ENCODE measurements at regions not wholly inside any gene's neighbourhood (a gene's known extent, or its start where the extent isn't known, plus 50 kb on each side); places are given as distances from the start of the nearest gene placed in this dataset.
A peak's percentile ranks its signal among the peaks of the same experiment; 100 is the strongest.

DNA sequence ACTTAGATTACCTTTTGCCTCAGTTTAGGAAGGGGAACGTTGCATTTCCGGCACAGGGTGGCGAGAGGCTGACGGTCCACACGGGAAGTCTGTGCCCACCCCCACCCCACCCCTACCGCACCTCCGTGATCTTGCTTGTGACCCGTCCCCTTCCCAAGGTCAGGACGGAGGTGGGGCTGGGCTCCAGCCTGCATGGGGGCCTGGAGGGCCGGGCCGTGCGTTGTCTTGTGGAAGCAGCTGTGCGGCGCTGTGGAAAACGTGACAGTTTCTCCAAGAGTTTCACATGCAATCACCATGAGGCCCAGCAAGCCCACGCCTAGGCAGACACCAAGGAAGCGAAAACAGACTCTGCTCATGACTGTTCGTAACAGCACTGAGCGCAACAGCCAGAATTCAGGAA lies 76.8 kb upstream of the HDAC4 start:
- H3K9me3 ChIP-seq = no peaks in the 10 kb centered on the region
- DNase-seq (ENCODE audit: low spot score in 2 of 2) = no peak
- no peak overlapping the region for H3K27ac ChIP-seq
- H3K36me3 ChIP-seq = no peaks in the 10 kb centered on the region
- TF ChIP-seq, protein P1, sequence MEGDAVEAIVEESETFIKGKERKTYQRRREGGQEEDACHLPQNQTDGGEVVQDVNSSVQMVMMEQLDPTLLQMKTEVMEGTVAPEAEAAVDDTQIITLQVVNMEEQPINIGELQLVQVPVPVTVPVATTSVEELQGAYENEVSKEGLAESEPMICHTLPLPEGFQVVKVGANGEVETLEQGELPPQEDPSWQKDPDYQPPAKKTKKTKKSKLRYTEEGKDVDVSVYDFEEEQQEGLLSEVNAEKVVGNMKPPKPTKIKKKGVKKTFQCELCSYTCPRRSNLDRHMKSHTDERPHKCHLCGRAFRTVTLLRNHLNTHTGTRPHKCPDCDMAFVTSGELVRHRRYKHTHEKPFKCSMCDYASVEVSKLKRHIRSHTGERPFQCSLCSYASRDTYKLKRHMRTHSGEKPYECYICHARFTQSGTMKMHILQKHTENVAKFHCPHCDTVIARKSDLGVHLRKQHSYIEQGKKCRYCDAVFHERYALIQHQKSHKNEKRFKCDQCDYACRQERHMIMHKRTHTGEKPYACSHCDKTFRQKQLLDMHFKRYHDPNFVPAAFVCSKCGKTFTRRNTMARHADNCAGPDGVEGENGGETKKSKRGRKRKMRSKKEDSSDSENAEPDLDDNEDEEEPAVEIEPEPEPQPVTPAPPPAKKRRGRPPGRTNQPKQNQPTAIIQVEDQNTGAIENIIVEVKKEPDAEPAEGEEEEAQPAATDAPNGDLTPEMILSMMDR (IDR thresholded peaks at IDR 0.05) = no peak
- no peak for TF ChIP-seq EP300 (IDR thresholded peaks at IDR 0.05)
- no peak for TF ChIP-seq POLR2AphosphoS5 (IDR thresholded peaks at IDR 0.05)
- no peak for TF ChIP-seq POLR2A (IDR thresholded peaks at IDR 0.05)
- H3K27me3 ChIP-seq = no peaks in the 10 kb centered on the region
- no peaks in the 10 kb centered on the region for H3K4me1 ChIP-seq
- no peak overlapping the region for H3K4me3 ChIP-seq
- WGBS = 93% methylated on average over 19 of the region's 19 CpGs

DNA sequence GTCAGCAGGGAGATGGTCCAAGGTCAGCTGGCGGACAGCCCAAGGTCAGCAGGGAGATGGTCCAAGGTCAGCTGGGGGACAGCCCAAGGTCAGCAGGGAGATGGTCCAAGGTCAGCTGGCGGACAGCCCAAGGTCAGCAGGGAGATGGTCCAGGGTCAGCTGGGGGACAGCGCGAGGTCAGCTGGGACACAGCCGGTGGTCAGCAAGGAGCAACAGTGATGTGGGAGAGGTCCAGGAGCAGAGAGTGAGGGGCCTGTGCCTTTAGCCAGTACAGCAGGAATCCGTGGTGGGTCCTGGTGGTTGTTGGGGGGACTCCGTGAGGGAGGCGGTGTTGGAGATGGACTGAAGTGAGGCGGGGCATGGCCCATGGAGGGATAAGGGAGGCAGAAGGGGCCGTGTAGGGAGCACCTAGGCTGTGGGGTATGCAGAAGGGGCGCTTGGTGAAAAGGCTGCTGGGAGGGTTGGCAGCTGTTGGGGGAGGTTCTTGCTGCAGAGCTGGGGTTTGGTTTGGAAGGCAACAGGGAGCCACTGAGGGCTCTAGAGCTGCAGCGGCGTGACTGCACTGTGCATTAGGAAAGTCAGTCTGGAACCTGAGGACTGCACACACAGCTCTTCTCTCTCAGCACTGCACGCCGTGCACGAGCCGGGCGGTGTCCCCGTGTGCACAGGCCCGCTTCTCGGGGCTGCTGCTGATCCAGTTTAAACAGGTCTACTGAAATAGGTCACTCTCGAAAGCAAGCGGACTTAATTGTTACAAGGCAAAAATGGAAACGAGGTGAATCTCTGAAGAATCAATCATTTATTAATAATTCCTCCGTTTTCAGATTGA lies 76.2 kb upstream of the HDAC4 start:
- 90% methylated on average over 24 of the region's 25 CpGs for WGBS
- no peaks in the 10 kb centered on the region for H3K27me3 ChIP-seq
- H3K4me1 ChIP-seq = no peaks in the 10 kb centered on the region
- TF ChIP-seq POLR2AphosphoS5 (IDR thresholded peaks at IDR 0.05) = no peak
- no peak for TF ChIP-seq EP300 (IDR thresholded peaks at IDR 0.05)
- TF ChIP-seq, protein P1 (IDR thresholded peaks at IDR 0.05) = no peak
- no peak for TF ChIP-seq POLR2A (IDR thresholded peaks at IDR 0.05)
- H3K36me3 ChIP-seq = no peaks in the 10 kb centered on the region
- DNase-seq (ENCODE audit: low spot score in 2 of 2) = peak in 1 of 2 donors; percentile 49
- no peak overlapping the region for H3K27ac ChIP-seq
- H3K9me3 ChIP-seq = no peaks in the 10 kb centered on the region
- H3K4me3 ChIP-seq = no peak overlapping the region

DNA sequence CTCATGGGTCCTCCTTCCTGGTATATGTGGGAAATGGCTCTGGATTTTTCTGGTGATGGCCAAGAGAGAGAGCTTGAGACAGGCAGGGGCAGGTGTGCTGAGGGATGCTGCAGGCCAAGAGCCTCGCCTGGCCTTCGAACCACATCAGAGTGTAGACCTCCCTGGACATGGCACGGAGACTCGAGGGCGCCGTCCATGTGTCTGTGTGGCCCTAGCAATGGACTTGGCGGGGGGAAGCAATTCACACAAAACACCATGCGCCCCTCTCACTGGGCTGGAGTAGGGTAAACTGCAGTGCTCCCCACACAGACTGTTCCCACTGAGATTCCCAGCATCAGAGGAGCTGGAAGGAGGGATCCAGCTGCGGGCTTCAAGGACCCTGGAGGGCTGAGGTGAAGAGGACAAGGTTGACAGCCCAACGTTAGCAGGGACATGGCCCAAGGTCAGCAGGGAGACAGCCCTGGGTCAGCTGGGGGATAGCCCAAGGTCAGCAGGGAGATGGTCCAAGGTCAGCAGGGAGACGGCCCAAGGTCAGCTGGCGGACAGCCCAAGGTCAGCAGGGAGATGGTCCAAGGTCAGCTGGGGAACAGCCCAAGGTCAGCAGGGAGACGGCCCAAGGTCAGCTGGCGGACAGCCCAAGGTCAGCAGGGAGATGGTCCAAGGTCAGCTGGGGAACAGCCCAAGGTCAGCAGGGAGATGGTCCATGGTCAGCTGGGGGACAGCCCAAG lies 75.4 kb upstream of the HDAC4 start:
- H3K27ac ChIP-seq = no peak overlapping the region
- no peaks in the 10 kb centered on the region for H3K4me1 ChIP-seq
- no peak overlapping the region for H3K4me3 ChIP-seq
- peak in 1 of 2 donors; percentile 50 for DNase-seq (ENCODE audit: low spot score in 2 of 2)
- no peaks in the 10 kb centered on the region for H3K36me3 ChIP-seq
- H3K27me3 ChIP-seq = no peaks in the 10 kb centered on the region
- WGBS = 85% methylated on average over 11 of the region's 14 CpGs
- TF ChIP-seq POLR2AphosphoS5 (IDR thresholded peaks at IDR 0.05) (no peak), POLR2A (IDR thresholded peaks at IDR 0.05) (no peak), EP300 (IDR thresholded peaks at IDR 0.05) (no peak)
- TF ChIP-seq, protein P1 (IDR thresholded peaks at IDR 0.05) = no peak
- no peaks in the 10 kb centered on the region for H3K9me3 ChIP-seq

DNA sequence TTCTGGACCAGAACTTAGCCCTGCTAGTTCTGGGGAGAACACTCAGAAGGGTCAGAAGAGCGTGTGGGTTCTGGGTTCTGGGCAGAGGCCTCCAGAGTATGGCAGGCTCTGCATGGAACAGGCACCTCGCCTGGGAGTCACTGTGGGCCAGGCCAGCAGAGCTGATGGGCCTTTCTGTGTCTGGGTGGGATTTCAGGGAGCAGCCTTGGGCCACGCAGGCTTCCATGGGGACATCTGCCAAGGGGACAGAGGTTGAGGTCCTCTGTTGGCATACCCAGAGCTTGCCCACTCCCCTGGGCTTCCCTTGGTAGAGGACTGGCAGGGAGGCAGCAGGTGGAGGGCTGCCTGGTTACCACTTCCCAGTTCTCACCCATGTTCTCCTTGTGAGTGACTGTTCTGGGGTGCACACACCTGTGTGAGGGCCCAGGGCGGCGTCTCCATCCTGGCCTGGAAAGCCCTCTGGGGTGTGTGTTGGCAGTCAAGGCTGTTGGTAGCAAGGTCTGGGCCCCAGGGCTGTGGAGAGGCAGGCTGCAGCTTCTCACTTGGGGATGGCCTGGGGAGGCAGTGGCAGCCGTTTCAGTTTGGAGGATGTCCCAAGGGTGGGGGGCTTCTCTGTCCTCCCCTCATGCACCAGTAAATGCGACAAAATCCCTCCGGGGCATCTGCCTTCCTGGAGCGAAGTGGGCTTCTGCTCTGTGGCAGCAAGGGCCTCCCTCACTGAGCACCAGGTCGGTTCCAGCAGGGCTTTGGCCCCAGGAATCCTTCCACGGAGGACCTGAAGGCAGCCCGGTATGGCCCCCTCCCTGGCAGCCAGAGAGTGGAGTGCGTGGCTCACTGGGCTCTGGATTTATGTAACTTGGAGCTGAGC lies 74.6 kb upstream of the HDAC4 start:
- H3K36me3 ChIP-seq = no peaks in the 10 kb centered on the region
- no peaks in the 10 kb centered on the region for H3K9me3 ChIP-seq
- no peak overlapping the region for H3K4me3 ChIP-seq
- no peaks in the 10 kb centered on the region for H3K4me1 ChIP-seq
- no peaks in the 10 kb centered on the region for H3K27me3 ChIP-seq
- TF ChIP-seq EP300 (IDR thresholded peaks at IDR 0.05) = no peak
- TF ChIP-seq POLR2A (IDR thresholded peaks at IDR 0.05) = no peak
- TF ChIP-seq, protein P1 (IDR thresholded peaks at IDR 0.05) = no peak
- no peak for TF ChIP-seq POLR2AphosphoS5 (IDR thresholded peaks at IDR 0.05)
- no CpG with 5 or more reads among the region's 13 CpGs for WGBS
- H3K27ac ChIP-seq = no peak overlapping the region
- DNase-seq (ENCODE audit: low spot score in 2 of 2) = peak in 1 of 2 donors; percentile 48

All from suprapubic skin (tissue), 4 donors.